ENCODE measurements at regions not wholly inside any gene's neighbourhood (a gene's known extent, or its start where the extent isn't known, plus 50 kb on each side); places are given as distances from the start of the nearest gene placed in this dataset.
"Not testable (repeated sequence)": the region's sequence is repeated elsewhere in the genome, so short reads cannot be mapped to it uniquely, and the experiment has no call there.

DNA sequence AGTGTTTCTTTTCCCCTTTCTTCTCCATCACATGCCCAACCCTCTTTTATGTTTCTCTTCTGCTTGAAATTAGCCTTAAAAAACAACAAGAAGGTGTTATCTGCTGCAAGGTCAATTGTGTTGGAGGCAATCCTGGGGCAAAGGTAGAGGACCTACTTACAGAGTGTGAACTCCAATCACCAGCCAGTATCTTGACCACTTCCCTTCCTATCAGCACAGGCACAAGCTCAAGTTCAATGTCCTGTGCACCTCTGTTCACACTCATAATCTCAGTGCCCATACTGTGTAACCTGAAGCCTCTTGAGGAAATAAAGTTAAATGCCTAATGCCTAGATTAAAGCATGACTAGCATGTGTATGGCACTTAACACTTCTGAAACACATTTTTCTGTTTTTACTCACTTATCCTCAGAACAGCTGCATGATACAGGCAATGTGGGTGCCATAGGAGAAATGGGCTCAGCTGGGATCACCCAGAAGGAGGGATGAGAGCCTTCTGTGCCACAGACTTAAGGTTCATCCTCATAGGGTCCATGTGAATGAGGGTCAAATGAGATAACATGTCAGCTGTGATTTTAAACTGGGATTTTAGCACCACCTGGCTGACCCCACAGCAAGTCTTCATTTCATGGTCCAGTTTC, 701.5 kb downstream of the BCL11A start:
- DNase-seq = no peak

GRCh38 chr2:59850554-59850953, 702.9 kb downstream of the BCL11A start:
- no peak for DNase-seq

DNA sequence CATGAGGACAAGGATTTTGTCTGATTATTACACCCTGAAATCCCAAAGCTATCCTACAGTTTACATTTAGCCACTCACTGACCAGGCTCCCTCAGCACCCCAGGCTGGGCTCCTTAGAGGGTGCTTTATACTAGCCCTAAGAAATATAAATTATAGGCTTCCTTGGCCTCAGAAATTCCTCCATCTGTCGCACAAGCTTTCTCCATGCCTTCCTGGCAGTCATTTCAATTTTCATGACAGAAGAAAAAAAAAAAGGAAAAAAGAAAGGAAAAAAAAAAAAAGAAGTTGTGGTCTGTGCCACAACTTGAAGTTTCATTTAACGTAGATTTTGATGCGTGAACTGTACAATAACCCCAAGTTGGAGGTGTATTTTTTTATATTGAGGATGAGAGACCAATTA, 719.5 kb downstream of the BCL11A start:
- DNase-seq = no peak

DNA sequence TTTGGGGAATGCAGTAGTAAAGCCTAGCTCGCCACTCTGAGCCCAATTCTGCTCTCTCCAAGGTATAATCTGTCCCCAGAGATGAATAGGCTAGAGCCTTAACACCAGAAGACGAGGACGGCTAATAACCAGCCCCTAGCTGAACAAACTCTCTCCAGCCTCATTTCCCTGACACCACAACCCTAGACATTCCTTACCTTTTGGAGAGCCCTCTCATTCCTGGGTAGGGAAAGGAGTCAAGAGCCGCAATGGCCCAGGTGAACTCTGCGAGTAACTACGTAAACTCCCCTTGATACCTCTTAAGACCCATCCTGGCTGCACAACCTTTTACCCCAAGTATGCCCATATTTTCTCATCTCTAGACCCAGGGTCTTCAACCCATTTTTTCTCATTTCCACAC, 722.9 kb downstream of the BCL11A start:
- DNase-seq = no peak

- no peak for DNase-seq
Measured at GRCh38 chr2:59827677-59828076, 725.8 kb downstream of the BCL11A start.

- DNase-seq = no peak
Measured at GRCh38 chr2:59826177-59826576, 727.3 kb downstream of the BCL11A start.

DNA sequence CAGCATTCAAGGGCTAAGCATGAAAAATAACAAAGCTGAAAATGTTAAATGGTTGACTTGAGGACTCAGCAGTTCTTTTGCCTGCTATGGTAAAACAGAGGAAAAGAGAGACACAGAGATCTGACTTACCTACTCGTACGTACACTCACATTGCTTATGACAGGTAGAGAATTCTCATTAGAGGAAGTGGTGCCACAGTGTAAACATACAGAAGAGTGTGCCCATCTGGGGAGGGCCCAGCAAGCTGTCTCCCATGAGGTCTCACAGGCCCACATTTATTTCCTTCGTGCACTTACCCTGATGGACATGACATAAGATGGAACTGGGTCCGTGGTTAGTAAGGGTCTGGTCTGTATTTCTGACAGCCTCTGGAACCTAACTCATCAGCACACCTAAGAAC, 729.1 kb downstream of the BCL11A start:
- DNase-seq = no peak

DNA sequence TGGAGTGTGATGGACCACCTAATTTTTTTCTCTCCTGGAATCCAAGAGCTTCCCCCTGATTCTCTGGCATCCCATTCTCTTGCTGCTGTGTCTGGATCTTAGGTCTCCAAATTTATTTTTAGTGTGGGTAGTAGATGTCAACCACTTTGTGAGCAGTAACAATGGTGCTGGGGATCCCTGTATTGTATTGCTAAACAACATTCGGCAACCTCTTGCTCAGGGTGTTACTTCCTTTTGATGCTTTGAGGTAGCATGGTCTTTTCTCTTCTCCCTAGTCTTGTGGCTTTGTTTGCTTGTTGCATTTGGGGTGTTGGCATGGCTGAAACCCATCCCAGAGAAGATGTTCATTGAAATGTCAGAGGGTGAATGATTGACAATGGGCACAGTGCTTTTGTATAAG, 737.4 kb downstream of the BCL11A start:
- DNase-seq = no peak

DNA sequence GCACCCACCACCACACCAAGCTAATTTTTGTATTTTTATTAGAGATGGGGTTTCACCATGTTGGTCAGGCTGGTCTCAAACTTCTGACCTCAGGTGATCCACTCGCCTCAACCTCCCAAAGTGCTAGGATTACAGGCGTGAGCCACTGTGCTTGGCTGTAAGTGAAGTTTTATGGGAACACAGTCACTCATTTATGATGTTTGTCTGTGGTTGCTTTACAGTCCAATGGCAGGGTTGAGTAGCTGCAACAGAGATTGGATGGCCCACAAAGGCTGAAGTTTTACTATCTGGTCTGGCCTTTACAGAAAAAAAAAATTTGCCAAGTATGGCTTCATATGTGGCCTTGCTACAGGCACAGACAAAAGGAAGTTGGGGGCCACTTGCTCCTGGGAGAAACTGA, 743.2 kb downstream of the BCL11A start:
- DNase-seq = not testable (repeated sequence)

- no peak for DNase-seq
Measured at GRCh38 chr2:59806486-59806885, 747.0 kb downstream of the BCL11A start.

GRCh38 chr2:59804732-59805131, 748.7 kb downstream of the BCL11A start:
- no peak for DNase-seq

DNA sequence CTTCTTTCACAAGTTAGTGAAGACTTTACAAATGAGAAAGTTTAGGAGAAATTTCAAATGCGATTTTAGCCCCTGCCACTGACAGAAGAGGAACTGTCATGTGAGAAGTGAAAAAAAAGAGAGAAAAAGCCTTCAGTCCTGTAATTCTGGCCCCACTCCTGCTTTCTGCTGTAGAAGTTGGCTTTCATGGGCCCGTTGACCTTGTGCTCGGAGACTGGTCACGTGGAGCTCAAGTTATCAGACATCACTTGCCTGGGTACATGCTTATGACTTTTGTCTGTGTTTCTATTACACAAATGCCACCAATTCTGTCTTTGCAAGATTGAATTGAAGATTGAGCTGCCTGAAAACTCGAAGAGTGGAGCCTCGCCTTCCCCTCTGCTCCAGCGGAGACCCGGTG, 749.9 kb downstream of the BCL11A start:
- no peak for DNase-seq

DNA sequence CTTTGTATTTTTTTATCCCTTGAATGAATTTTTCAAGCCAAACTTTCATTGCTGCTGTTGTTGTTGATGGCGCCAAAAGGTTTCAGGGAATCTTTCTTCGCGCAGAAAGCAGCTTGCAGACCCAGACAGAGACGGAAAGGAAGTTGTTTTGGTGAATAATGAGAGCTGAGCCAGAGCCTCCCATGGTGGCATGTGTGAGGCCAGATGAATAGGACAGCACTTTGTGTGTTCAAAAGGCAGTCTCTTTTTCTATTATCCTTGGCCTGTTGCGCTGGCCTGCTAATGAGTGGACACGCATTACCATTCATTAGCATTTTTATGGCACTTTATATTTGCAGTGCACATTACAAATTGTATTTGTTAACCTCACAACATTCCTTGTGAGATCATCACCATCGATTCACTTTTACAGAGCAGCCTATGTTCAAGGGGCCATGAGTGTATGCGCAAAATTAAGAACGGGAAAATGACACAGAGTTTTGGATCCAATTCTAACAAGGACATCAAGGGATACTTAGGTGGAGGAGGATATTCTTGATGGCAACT, 754.7 kb downstream of the BCL11A start:
- no peak for DNase-seq

DNA sequence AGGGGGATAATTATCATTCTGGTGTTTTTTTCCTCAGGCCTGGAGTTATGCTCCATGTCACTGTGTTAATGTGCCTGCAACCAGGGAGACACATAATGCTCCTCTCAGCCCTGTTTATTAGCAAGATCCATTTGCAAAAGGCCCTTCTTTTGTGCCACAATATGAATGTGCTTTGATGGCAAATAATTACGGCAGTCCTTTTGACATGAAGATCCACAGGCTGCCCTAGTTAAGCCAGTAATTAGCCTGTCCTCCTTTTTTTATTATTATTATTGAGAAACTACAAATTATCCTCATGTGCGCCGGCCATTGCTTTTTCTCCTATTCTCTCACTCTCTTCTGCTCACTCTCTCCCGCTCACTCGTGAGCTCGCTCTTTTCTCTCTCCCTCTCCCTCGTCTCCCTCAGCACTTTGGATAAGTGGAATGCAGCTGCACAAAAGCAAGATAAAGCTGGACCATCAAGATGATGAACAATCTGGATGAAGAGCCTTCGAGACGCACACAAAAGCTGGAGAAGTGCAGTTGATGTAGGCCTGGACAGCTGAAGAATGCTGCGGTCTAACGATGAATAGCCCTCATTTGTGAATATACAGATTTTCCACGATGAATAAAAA, 762.3 kb downstream of the BCL11A start:
- no peak for DNase-seq

DNA sequence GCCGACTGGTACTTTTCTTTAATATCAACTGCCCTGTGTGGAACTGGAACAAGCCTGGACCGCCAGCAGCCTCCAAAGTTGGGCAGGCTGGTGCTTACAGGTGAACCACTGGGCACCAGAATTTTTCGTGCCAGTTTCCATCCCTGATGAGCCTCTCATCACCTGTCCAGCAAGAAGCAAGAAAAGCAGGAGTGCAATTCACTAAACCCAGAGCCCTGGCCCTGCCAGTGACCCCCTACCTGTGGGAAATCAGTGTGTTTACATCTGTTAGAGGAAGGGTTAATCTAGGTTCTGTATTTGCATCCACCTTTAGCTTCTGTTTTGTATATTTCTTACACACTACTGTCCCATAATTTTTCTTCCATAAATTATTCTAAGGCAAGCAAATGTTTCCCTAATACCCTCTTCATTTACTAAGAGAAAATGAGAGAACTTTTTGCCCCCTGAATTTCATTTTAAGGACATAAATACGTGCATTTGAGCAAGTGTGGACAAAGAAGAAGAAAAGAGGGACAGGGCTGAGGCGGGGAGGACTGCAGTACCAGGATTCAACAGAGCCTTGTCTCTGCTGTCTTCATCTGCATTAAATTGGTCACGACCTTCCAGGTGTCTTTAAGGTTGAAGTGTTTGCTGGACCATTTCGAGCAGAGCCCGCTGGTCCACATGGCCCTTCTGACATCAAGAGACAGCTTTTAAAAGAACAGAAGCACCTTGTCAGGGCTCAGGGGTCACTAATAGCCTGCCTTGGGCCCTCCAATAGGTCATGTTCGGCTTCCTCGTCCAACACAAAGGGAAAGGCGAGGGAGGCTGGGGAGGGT, 763.1 kb downstream of the BCL11A start:
- DNase-seq = no peak

DNA sequence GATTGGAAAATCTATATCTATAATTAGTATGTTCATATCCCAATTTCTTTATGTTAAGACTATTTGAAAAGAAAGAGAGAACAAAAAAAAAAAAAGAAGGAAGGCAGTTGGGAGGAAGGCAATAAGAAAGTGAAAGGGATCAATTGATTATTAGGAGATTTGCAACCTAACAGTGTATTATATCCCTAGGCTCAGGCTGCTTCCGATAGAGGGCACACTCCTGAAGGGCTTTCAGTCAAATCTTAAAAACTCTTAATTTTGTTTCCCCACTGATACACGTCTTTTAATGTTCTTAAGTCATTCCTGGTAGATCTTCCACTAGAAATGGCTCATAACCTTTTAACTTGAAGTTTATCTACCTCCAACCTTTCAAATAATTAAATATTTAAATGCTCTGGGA, 763.9 kb downstream of the BCL11A start:
- no peak for DNase-seq

- DNase-seq = no peak
Measured at GRCh38 chr2:59787095-59787494, 766.4 kb downstream of the BCL11A start.

GRCh38 chr2:59786684-59787083, 766.8 kb downstream of the BCL11A start:
- DNase-seq = no peak

- DNase-seq = no peak
Measured at GRCh38 chr2:59779571-59779970, 773.9 kb downstream of the BCL11A start.

DNA sequence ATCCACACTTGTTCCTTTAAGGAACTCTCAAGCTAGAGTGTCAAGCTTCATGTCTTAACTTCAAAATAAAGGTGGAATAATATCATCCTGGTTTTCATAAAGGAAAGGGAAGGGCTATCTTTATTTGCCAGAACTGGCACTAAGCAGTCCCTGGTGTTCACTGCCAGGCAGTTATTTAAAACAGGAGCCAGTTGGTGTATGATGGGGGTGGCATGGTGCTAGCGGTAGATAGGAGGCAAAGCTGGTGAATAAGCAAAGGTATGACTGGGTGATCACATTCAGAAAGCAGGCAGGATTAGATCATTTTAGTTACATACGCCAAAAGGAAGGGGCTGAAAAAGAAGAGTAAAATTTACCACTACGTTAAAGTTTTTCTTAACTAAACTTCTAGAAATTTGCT, 776.3 kb downstream of the BCL11A start:
- no peak for DNase-seq

DNA sequence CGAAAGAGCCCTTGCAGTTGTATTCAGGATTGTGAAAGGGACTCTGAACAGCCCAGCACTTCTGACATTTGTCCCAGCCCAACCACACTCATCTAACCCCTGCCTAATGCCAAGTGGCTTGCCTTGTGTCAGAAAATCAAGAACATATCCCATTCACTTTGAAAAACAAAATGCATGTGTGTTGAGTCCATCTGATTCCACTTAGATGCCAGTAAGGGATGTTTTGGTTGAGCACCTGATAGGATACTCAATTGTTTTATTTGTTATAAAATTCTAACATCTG, 776.8 kb downstream of the BCL11A start:
- no peak for DNase-seq

- no peak for DNase-seq
Measured at GRCh38 chr2:59774821-59775433, 778.5 kb downstream of the BCL11A start.

DNA sequence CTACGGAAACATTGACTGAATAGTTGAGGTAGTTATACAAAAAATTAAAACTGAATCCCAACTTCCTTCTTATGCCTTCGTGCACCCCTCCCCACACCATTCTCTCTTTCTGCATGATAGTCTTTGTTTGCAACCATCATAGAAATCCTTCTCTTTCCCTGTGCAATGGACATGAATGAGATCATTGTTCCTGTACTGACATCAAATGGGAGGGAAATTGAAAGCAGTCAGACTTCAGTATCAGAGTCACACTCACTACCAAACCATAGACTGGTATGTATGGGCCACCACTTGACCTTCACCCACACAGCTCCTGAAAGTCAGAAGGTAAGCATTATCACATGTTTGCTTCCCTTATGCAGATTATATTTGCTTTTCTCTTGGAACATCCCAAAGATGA, 782.8 kb downstream of the BCL11A start:
- no peak for DNase-seq

DNA sequence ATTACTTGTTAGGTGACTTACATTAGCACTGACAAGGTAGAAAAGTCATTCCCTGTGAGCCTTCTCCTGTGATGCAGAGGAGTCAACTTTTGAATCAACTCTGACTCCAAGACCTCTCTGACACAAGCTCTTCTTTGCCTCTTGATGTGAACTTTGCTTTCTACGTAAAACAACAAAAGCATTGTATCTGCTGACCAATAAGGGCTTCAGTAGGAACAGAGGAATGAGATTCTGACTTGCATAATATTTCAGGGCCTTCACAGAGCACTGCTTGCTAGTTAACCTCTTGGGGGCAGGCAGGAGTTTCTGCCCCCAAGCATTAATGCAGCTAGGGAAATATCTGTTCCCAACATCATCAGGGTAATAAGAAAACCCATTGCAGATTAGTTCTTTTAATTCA, 791.5 kb downstream of the BCL11A start:
- DNase-seq = no peak

Measured in activated gamma-delta T cell treated with Interleukin-2 at 50 U/mL for 16 hours (primary cell).